Testis (tissue), 2 donors: ENCODE measurements at regions not wholly inside any gene's neighbourhood (a gene's known extent, or its start where the extent isn't known, plus 50 kb on each side); places are given as distances from the start of the nearest gene placed in this dataset.

ENCODE experiments used
- DNase-seq: peaks from one replicate; pipeline ENCODE4 v3.0.0-alpha.2; 2019
- H3K27ac ChIP-seq, 2 donors: fragments of 200-600 bp; sonication (generic); one replicate each; pipeline ENCODE4 v1.5.1; 2019
- H3K27me3 ChIP-seq: fragments of 200-600 bp; sonication (generic); one replicate; pipeline ENCODE4 v1.5.1; 2019
- H3K36me3 ChIP-seq: fragments of 200-600 bp; sonication (generic); one replicate; pipeline ENCODE4 v1.5.1; 2017; ENCODE audit warnings: low read depth; ENCODE audit errors: missing control alignments
- H3K4me1 ChIP-seq: fragments of 200-600 bp; sonication (generic); one replicate; pipeline ENCODE4 v1.5.1; 2019
- H3K4me3 ChIP-seq, 2 donors: fragments of 200-600 bp; sonication (generic); one replicate each; pipeline ENCODE4 v1.5.1; 2017 to 2019
- H3K9me3 ChIP-seq: fragments of 200-600 bp; sonication (generic); one replicate; pipeline ENCODE4 v1.5.1; 2017
- POLR2A ChIP-seq: fragments of 450-650 bp; IDR thresholded peaks from one replicate; pipeline ENCODE4 v1.6.1; 2017; ENCODE audit warnings: antibody characterized with exemption, mild to moderate bottlenecking, moderate library complexity
- WGBS, 2 donors: methylation state at CpG; one replicate each; pipeline ENCODE4 v1.1.5; 2018; 5-methylcytosine and 5-hydroxymethylcytosine counted together
- intact Hi-C: fragments of 100-400 bp; cut with DNase I; formaldehyde crosslinking; loops from one replicate; pipeline ENCODE4 v1.15.1; 2023; ENCODE audit warnings: low total_unique reads
- TF ChIP-seq, protein P1 (sequence below), 3 experiments: fragments of 450-650 bp in 2 of 3; fragments of 200-600 bp in 1 of 3; sonication (generic) in 1 of 3; IDR thresholded peaks; one replicate each; pipeline ENCODE4 v1.5.1; 2016 to 2019; ENCODE audit warnings: antibody characterized with exemption in 3 of 3, mild to moderate bottlenecking in 2 of 3, moderate library complexity in 1 of 3

DNA sequence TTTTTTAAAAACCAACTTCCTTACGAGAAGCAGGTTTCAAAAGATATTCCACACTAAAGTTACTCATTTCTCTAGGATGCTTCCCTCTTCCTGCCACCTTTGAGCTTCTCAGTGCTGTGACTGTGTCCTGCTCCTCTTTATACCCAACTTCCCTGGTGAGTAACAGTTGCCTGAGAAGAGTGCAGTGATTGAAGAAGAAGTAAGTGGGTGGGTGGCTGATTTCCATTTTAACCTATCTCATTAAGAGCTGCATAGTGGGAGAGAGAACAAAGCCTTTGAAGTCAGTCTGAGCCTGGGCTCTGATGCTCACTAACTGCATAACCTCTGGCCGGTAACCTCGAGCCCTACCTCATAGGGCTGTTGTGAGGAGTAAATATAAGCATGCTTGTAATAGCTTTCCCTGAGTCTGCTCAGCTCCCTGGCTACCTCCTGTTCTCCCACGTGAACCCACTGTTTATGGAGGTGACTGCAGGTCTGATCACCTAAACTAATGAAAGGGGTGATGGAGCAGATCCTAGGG lies 977.3 kb downstream of the UQCRFS1 start:
- no peak for DNase-seq
- intact Hi-C loops = no loop called here
- H3K27ac ChIP-seq = no peak overlapping the region
- no peaks in the 10 kb centered on the region for H3K27me3 ChIP-seq
- no peak for TF ChIP-seq POLR2A
- TF ChIP-seq, protein P1, sequence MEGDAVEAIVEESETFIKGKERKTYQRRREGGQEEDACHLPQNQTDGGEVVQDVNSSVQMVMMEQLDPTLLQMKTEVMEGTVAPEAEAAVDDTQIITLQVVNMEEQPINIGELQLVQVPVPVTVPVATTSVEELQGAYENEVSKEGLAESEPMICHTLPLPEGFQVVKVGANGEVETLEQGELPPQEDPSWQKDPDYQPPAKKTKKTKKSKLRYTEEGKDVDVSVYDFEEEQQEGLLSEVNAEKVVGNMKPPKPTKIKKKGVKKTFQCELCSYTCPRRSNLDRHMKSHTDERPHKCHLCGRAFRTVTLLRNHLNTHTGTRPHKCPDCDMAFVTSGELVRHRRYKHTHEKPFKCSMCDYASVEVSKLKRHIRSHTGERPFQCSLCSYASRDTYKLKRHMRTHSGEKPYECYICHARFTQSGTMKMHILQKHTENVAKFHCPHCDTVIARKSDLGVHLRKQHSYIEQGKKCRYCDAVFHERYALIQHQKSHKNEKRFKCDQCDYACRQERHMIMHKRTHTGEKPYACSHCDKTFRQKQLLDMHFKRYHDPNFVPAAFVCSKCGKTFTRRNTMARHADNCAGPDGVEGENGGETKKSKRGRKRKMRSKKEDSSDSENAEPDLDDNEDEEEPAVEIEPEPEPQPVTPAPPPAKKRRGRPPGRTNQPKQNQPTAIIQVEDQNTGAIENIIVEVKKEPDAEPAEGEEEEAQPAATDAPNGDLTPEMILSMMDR (IDR thresholded peaks at IDR 0.05) = no peak
- H3K4me3 ChIP-seq = no peak overlapping the region
- H3K36me3 ChIP-seq = no peaks in the 10 kb centered on the region
- 54 to 58% methylated on average over 2 to 4 of the region's 4 CpGs for WGBS, 2 donors
- H3K4me1 ChIP-seq = no peaks in the 10 kb centered on the region
- no peaks in the 10 kb centered on the region for H3K9me3 ChIP-seq

DNA sequence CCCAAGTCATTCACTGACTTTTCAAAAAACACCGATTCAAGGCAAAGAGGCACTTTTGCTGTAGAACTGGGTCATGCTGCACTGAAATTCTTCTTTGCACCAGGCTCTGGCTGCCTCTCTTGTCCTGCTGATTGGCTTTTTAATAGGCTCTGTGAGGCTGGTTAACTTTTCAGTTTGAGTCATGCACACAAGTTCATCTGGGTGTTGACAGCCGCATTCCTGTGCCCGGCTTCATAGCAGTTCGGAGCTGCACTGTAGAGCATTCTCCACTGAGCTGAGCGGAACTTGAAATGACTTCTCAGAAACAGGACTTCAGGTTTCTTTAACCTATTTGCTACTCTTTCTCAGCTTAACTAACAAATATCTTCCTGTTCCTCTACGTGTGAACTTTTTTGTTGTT lies 978.3 kb downstream of the UQCRFS1 start:
- intact Hi-C loops = no loop called here
- DNase-seq = no peak
- TF ChIP-seq, protein P1 (IDR thresholded peaks at IDR 0.05) = no peak
- TF ChIP-seq POLR2A = no peak
- WGBS, 2 donors = 68 to 71% methylated on average over 6 of the region's 6 CpGs
- Histone ChIP-seq H3K4me1 (no peaks in the 10 kb centered on the region), H3K4me3 (no peak overlapping the region), H3K27me3 (no peaks in the 10 kb centered on the region), H3K9me3 (no peaks in the 10 kb centered on the region), H3K36me3 (no peaks in the 10 kb centered on the region), H3K27ac (no peak overlapping the region)

DNA sequence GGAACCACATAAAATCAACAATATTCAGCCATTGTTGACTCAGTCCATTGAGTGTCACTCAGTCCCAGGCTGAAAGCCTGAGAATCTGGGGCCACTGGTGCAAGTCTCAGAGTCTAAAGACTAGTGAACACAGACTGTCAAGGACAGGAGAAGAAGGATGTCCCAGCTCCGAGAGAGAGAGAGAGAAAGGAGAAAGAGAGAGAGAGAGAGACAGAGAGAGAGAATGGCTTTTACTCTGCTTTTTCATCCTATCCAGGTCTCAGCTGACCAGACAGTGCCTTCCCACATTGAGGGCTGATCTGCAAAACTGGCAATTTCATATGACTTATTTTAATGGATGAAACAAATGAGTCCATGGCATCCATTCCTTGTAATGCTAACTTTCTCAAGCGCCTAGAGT lies 984.1 kb downstream of the UQCRFS1 start:
- Histone ChIP-seq H3K36me3 (no peaks in the 10 kb centered on the region), H3K27ac (no peak overlapping the region), H3K4me1 (no peaks in the 10 kb centered on the region), H3K4me3 (no peak overlapping the region), H3K9me3 (no peaks in the 10 kb centered on the region), H3K27me3 (no peaks in the 10 kb centered on the region)
- WGBS, 2 donors = 72 to 90% methylated on average over 2 of the region's 2 CpGs
- intact Hi-C loops = no loop called here
- no peak for DNase-seq
- TF ChIP-seq, protein P1 (IDR thresholded peaks at IDR 0.05) = no peak
- TF ChIP-seq POLR2A = no peak

DNA sequence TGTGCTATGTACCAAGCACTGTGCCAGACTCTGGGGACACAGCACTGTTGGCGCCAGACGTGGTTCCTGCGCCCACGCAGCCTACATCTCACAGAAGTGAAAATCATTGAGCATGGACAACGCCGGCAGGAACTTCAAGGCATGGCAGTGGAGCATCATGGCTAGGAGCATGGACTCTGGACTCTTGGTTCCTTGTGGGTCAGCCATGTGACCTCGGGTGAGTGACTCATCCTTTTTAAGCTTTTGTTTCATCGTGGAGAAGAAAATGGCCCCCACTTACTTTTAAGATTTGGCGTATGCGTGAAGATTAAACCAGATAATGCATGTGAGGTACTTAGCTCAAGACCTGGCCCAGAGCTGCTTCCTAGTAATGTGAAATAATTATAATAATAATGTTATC lies 988.5 kb downstream of the UQCRFS1 start:
- H3K27me3 ChIP-seq = no peaks in the 10 kb centered on the region
- DNase-seq = no peak

DNA sequence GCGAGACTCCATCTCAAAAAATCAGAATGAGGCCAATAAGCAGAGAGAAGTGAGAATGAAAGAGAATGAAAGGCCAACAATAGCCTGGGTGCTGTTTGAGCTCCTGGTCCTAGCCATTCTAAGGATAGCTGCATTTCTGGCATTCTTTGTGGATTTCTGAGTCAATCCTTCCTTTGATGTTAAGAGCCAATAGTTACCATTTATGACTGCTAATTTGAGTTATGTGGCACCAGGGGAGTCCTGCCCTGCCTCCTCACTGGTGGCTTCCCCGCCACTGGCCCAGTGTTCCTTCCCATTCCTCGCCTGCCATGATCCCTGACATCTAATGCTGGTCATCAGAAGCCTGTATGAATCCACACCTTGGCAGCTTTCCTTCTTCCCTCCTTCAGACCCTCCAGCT lies 991.2 kb downstream of the UQCRFS1 start:
- no peak for DNase-seq
- Histone ChIP-seq H3K36me3 (no peaks in the 10 kb centered on the region), H3K27me3 (no peaks in the 10 kb centered on the region), H3K4me3 (no peak overlapping the region), H3K27ac (no peak overlapping the region), H3K4me1 (no peaks in the 10 kb centered on the region), H3K9me3 (no peaks in the 10 kb centered on the region)
- 79 to 96% methylated on average over 3 of the region's 3 CpGs for WGBS, 2 donors
- TF ChIP-seq, protein P1 (IDR thresholded peaks at IDR 0.05) = no peak
- TF ChIP-seq POLR2A = no peak
- intact Hi-C loops = no loop called here

More for the DNA sequence above, 988.5 kb downstream of the UQCRFS1 start:
- TF ChIP-seq POLR2A = no peak
- WGBS, 2 donors = 90 to 94% methylated on average over 10 of the region's 10 CpGs
- no peaks in the 10 kb centered on the region for H3K36me3 ChIP-seq
- intact Hi-C loops = no loop called here
- H3K4me1 ChIP-seq = no peaks in the 10 kb centered on the region
- H3K9me3 ChIP-seq = no peaks in the 10 kb centered on the region
- no peak overlapping the region for H3K27ac ChIP-seq
- H3K4me3 ChIP-seq = no peak overlapping the region
